Stomach (tissue), 4 donors: ENCODE measurements at regions not wholly inside any gene's neighbourhood (a gene's known extent, or its start where the extent isn't known, plus 50 kb on each side); places are given as distances from the start of the nearest gene placed in this dataset.

ENCODE experiments used
- EP300 ChIP-seq: sonication (generic); formaldehyde crosslinking; IDR thresholded peaks from one replicate; pipeline ENCODE4 v1.6.1; 2017; ENCODE audit warnings: antibody characterized with exemption
- POLR2A ChIP-seq, 4 donors: fragments of 450-650 bp; IDR thresholded peaks; one replicate each; pipeline ENCODE4 v1.6.1; 2016; ENCODE audit warnings: antibody characterized with exemption in 4 of 4, control low read depth in 2 of 4, mild to moderate bottlenecking in 1 of 4, moderate library complexity in 1 of 4
- POLR2AphosphoS5 ChIP-seq, 3 donors: sonication (generic); formaldehyde crosslinking; IDR thresholded peaks; one replicate each; pipeline ENCODE4 v1.6.1; 2016; ENCODE audit warnings: antibody characterized with exemption in 3 of 3
- TF ChIP-seq, protein P1 (sequence below), 7 experiments: fragments of 450-650 bp in 4 of 7; fragments of 200-600 bp in 3 of 7; sonication (generic) in 3 of 7; IDR thresholded peaks; one replicate each; pipeline ENCODE4 v1.5.1; 2016 to 2019; ENCODE audit warnings: antibody characterized with exemption in 7 of 7, control low read depth in 2 of 7, mild to moderate bottlenecking in 1 of 7

DNA sequence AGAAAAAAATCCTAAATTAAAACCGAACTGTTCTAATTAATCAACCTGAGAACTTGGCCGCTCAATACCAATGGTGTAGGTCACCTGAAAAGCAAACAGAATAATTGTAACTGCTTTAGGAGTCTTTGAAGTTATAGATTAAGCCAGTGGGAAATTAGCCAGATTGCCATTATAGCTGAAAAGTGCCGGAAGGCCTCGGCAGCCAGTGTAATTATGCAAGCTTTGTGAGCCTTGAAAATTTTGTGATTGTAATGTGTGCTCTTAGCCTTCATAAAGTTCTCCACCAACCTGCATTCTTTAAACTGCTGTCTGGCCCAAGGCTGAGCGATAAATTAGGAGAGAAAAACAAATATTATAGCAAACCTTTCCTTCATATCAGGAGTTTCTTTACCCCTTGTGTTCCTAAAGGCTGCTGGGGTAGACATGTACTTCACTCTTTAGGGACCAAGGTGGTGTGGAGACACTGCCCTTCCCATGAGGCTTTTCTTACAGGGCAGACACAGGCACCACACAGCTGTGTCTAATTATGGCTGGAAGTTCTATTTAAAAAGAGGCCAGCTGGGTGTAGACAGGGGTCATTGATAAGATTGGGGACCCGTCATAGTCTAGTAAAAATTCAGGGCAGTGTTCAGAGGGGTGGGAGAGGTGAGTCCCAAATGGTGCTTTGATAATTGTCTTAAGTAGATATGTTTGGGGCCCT lies 991.2 kb downstream of the FLRT2 start:
- TF ChIP-seq, protein P1, sequence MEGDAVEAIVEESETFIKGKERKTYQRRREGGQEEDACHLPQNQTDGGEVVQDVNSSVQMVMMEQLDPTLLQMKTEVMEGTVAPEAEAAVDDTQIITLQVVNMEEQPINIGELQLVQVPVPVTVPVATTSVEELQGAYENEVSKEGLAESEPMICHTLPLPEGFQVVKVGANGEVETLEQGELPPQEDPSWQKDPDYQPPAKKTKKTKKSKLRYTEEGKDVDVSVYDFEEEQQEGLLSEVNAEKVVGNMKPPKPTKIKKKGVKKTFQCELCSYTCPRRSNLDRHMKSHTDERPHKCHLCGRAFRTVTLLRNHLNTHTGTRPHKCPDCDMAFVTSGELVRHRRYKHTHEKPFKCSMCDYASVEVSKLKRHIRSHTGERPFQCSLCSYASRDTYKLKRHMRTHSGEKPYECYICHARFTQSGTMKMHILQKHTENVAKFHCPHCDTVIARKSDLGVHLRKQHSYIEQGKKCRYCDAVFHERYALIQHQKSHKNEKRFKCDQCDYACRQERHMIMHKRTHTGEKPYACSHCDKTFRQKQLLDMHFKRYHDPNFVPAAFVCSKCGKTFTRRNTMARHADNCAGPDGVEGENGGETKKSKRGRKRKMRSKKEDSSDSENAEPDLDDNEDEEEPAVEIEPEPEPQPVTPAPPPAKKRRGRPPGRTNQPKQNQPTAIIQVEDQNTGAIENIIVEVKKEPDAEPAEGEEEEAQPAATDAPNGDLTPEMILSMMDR (IDR thresholded peaks at IDR 0.05), result no peak
- TF ChIP-seq POLR2A (IDR thresholded peaks at IDR 0.05), result no peak
- no peak for TF ChIP-seq POLR2AphosphoS5 (IDR thresholded peaks at IDR 0.05)
- no peak for TF ChIP-seq EP300
